Breast epithelium (tissue), 4 donors: ENCODE measurements at regions not wholly inside any gene's neighbourhood (a gene's known extent, or its start where the extent isn't known, plus 50 kb on each side); places are given as distances from the start of the nearest gene placed in this dataset.

Source experiments
- DNase-seq, 2 donors: peaks; one replicate each; pipeline ENCODE4 v3.0.0-alpha.2; 2019; ENCODE audit warnings: low spot score in 2 of 2
- H3K27ac ChIP-seq, 2 donors: fragments of 200-600 bp; sonication (generic) in 1 of 2; one replicate each; pipeline ENCODE4 v1.5.1; 2016 to 2019; ENCODE audit warnings: mild to moderate bottlenecking in 1 of 2
- H3K27me3 ChIP-seq, 2 donors: fragments of 200-600 bp; sonication (generic) in 1 of 2; one replicate each; pipeline versions ENCODE4 v1.5.1 to v1.6.0; 2017 to 2019; ENCODE audit warnings: control low read depth in 1 of 2, mild to moderate bottlenecking in 1 of 2
- H3K36me3 ChIP-seq: fragments of 200-600 bp; one replicate; pipeline ENCODE4 v1.5.1; 2019
- H3K4me1 ChIP-seq, 2 donors: fragments of 200-600 bp; sonication (generic); one replicate each; pipeline ENCODE4 v1.5.1; 2016 to 2019; ENCODE audit warnings: control low read depth in 1 of 2
- H3K4me3 ChIP-seq, 3 donors: fragments of 200-600 bp; sonication (generic); 1 replicate in 2 of 3; 2 replicates in 1 of 3; pipeline ENCODE4 v1.5.1; 2016 to 2019; ENCODE audit warnings: mild to moderate bottlenecking in 3 of 3, moderate library complexity in 2 of 3
- H3K9me3 ChIP-seq, 2 donors: fragments of 200-600 bp; sonication (generic) in 1 of 2; one replicate each; pipeline ENCODE4 v1.5.1; 2016 to 2019; ENCODE audit warnings: control low read depth in 1 of 2
- POLR2A ChIP-seq: fragments of 450-650 bp; IDR thresholded peaks from one replicate; pipeline ENCODE4 v1.6.1; 2016; ENCODE audit warnings: antibody characterized with exemption, mild to moderate bottlenecking, moderate library complexity
- POLR2AphosphoS5 ChIP-seq, 3 donors: sonication (generic); formaldehyde crosslinking; IDR thresholded peaks; one replicate each; pipeline ENCODE4 v1.6.1; 2017; ENCODE audit warnings: antibody characterized with exemption in 3 of 3
- intact Hi-C: fragments of 100-400 bp; cut with DNase I; formaldehyde crosslinking; loops from one replicate; pipeline ENCODE4 v1.15.1; 2023; ENCODE audit warnings: low total_unique reads
- TF ChIP-seq, protein P1 (sequence below), 3 donors: fragments of 450-650 bp; IDR thresholded peaks; one replicate each; pipeline ENCODE4 v1.5.1; 2016 to 2017; ENCODE audit warnings: antibody characterized with exemption in 3 of 3, mild to moderate bottlenecking in 3 of 3, moderate library complexity in 3 of 3

GRCh38 chr10:9965341-9965740 is 1052.3 kb upstream of the CELF2 start:
- Histone ChIP-seq H3K4me3 (no peak overlapping the region), H3K27me3 (no peaks in the 10 kb centered on the region), H3K27ac (no peak overlapping the region), H3K4me1 (no peaks in the 10 kb centered on the region), H3K9me3 (no peaks in the 10 kb centered on the region), H3K36me3 (no peaks in the 10 kb centered on the region)
- DNase-seq, result no peak
- intact Hi-C loops, result no loop called here
- no peak for TF ChIP-seq POLR2A
- no peak for TF ChIP-seq POLR2AphosphoS5 (IDR thresholded peaks at IDR 0.05)
- TF ChIP-seq, protein P1, sequence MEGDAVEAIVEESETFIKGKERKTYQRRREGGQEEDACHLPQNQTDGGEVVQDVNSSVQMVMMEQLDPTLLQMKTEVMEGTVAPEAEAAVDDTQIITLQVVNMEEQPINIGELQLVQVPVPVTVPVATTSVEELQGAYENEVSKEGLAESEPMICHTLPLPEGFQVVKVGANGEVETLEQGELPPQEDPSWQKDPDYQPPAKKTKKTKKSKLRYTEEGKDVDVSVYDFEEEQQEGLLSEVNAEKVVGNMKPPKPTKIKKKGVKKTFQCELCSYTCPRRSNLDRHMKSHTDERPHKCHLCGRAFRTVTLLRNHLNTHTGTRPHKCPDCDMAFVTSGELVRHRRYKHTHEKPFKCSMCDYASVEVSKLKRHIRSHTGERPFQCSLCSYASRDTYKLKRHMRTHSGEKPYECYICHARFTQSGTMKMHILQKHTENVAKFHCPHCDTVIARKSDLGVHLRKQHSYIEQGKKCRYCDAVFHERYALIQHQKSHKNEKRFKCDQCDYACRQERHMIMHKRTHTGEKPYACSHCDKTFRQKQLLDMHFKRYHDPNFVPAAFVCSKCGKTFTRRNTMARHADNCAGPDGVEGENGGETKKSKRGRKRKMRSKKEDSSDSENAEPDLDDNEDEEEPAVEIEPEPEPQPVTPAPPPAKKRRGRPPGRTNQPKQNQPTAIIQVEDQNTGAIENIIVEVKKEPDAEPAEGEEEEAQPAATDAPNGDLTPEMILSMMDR (IDR thresholded peaks at IDR 0.05), result no peak

GRCh38 chr10:9986786-9987185 is 1030.9 kb upstream of the CELF2 start:
- Histone ChIP-seq H3K4me3 (no peak overlapping the region), H3K36me3 (no peaks in the 10 kb centered on the region), H3K27me3 (no peaks in the 10 kb centered on the region), H3K9me3 (peaks cover 5 to 10% of the 10 kb centered on the region in 2 donors), H3K27ac (no peak overlapping the region), H3K4me1 (no peaks in the 10 kb centered on the region)
- TF ChIP-seq POLR2A, result no peak
- TF ChIP-seq, protein P1 (IDR thresholded peaks at IDR 0.05), result no peak
- no peak for TF ChIP-seq POLR2AphosphoS5 (IDR thresholded peaks at IDR 0.05)
- DNase-seq, result peak in 1 of 2 donors; percentile 39
- intact Hi-C loops, result no loop called here

GRCh38 chr10:9987197-9987596 is 1030.5 kb upstream of the CELF2 start:
- Histone ChIP-seq H3K27ac (no peak overlapping the region), H3K36me3 (no peaks in the 10 kb centered on the region), H3K27me3 (no peaks in the 10 kb centered on the region), H3K4me1 (no peaks in the 10 kb centered on the region), H3K4me3 (no peak overlapping the region), H3K9me3 (peaks cover 5 to 10% of the 10 kb centered on the region in 2 donors)
- TF ChIP-seq, protein P1 (IDR thresholded peaks at IDR 0.05), result no peak
- no peak for TF ChIP-seq POLR2A
- no peak for TF ChIP-seq POLR2AphosphoS5 (IDR thresholded peaks at IDR 0.05)
- no peak for DNase-seq
- intact Hi-C loops, result no loop called here

DNA sequence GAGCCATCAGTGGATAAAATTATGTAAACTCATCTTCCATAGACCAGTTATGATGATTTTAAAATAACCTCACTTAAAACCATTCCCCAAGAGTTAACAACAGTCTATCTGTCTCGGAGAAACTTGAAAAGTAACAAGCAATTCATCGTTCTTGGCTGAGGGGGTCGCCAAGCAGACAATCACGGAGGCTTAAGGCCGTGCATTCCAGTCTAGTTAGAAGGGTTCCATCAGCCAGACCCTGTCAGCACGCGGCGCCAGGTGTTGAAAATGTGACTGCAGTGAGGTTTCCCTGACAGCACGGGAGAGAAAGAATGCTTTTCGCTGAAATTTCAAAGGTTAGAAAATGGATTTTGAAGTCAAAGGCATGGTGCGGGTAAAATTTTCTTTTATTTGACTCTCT is 1025.0 kb upstream of the CELF2 start:
- DNase-seq, result no peak
- no peaks in the 10 kb centered on the region for H3K27me3 ChIP-seq
- intact Hi-C loops, result loop anchor here (10.0 kb wide), 1 partner anchor 1838 kb away; no protein-coding TSS in a partner anchor
- no peak overlapping the region for H3K4me3 ChIP-seq
- H3K9me3 ChIP-seq, result no peaks in the 10 kb centered on the region
- no peaks in the 10 kb centered on the region for H3K36me3 ChIP-seq
- TF ChIP-seq POLR2AphosphoS5 (IDR thresholded peaks at IDR 0.05), result no peak
- TF ChIP-seq, protein P1 (IDR thresholded peaks at IDR 0.05), result no peak
- no peak for TF ChIP-seq POLR2A
- H3K4me1 ChIP-seq, result no peaks in the 10 kb centered on the region
- H3K27ac ChIP-seq, result no peak overlapping the region

- H3K27me3 ChIP-seq, result no peaks in the 10 kb centered on the region
- TF ChIP-seq POLR2A (no peak), POLR2AphosphoS5 (IDR thresholded peaks at IDR 0.05) (no peak)
- TF ChIP-seq, protein P1 (IDR thresholded peaks at IDR 0.05), result no peak
- H3K4me1 ChIP-seq, result no peaks in the 10 kb centered on the region
- H3K36me3 ChIP-seq, result no peaks in the 10 kb centered on the region
- intact Hi-C loops, result loop anchor here (10.0 kb wide), 1 partner anchor 1839 kb away; no protein-coding TSS in a partner anchor
- H3K27ac ChIP-seq, result no peak overlapping the region
- DNase-seq, result no peak
- no peaks in the 10 kb centered on the region for H3K9me3 ChIP-seq
- no peak overlapping the region for H3K4me3 ChIP-seq
Measured at GRCh38 chr10:9994131-9994530, 1023.5 kb upstream of the CELF2 start.
